SU-DHL-6 (cell line): ENCODE measurements at regions not wholly inside any gene's neighbourhood (a gene's known extent, or its start where the extent isn't known, plus 50 kb on each side); places are given as distances from the start of the nearest gene placed in this dataset.

Experiments
- H2AFZ ChIP-seq: fragments of 200-600 bp; sonication (generic); 2 replicates; pipeline ENCODE4 v1.6.1; 2014; ENCODE audit warnings: low read depth, mild to moderate bottlenecking, moderate library complexity, mixed read lengths, antibody characterized with exemption, low read length; ENCODE audit not compliant: severe bottlenecking
- H3F3A ChIP-seq: fragments of 200-600 bp; shearing (Covaris generic); 2 replicates; pipeline ENCODE4 v1.6.0; 2016; ENCODE audit warnings: antibody characterized with exemption, mild to moderate bottlenecking; ENCODE audit not compliant: insufficient read depth
- H3K27ac ChIP-seq: fragments of 200-600 bp; sonication (generic); 2 replicates; pipeline ENCODE4 v1.5.1; 2016; ENCODE audit warnings: low read depth, mild to moderate bottlenecking, low read length, moderate library complexity, mixed read lengths
- H3K27me3 ChIP-seq: fragments of 200-600 bp; sonication (generic), shearing (Covaris generic); 2 replicates; pipeline ENCODE4 v1.6.0; 2014; ENCODE audit warnings: mild to moderate bottlenecking, low read length
- H3K36me3 ChIP-seq: fragments of 200-600 bp; sonication (generic); 2 replicates; pipeline ENCODE4 v1.6.1; 2014; ENCODE audit warnings: mild to moderate bottlenecking, low read length, mixed read lengths
- H3K4me2 ChIP-seq: fragments of 300-600, 200-600 bp; shearing (Covaris generic), sonication (generic); 2 replicates; pipeline ENCODE4 v1.6.0; 2014; ENCODE audit warnings: low read length, low read depth, mild to moderate bottlenecking; ENCODE audit not compliant: poor library complexity, severe bottlenecking
- H3K4me3 ChIP-seq: fragments of 200-600 bp; sonication (generic); 2 replicates; pipeline ENCODE4 v1.5.1; 2014; ENCODE audit warnings: antibody characterized with exemption, low read length, mild to moderate bottlenecking, mixed read lengths; ENCODE audit not compliant: insufficient read depth, poor library complexity, severe bottlenecking
- H3K79me2 ChIP-seq: fragments of 200-600 bp; sonication (generic); 2 replicates; pipeline ENCODE4 v1.6.1; 2014; ENCODE audit warnings: mild to moderate bottlenecking, low read length, moderate library complexity; ENCODE audit not compliant: insufficient read depth
- H3K9ac ChIP-seq: fragments of 200-600 bp; sonication (generic); 2 replicates; pipeline ENCODE4 v1.7.0; 2014; ENCODE audit warnings: mild to moderate bottlenecking, low read length
- H3K9me2 ChIP-seq: fragments of 200-600 bp; sonication (generic); replicated peaks from 2 replicates; pipeline ENCODE4 v1.6.1; 2014; ENCODE audit warnings: low read length; ENCODE audit not compliant: insufficient read depth
- H3K9me3 ChIP-seq: fragments of 200-600 bp; sonication (generic); 2 replicates; pipeline ENCODE4 v1.6.1; 2014; ENCODE audit warnings: low read length, mixed read lengths; ENCODE audit not compliant: insufficient read depth
- H4K20me1 ChIP-seq: fragments of 200-600 bp; sonication (generic); 2 replicates; pipeline ENCODE4 v1.6.1; 2014; ENCODE audit warnings: low read depth, mild to moderate bottlenecking, antibody characterized with exemption, low read length, moderate library complexity, mixed read lengths
- CTCF ChIP-seq: fragments of 200-600 bp; sonication (generic); IDR thresholded peaks from one replicate; pipeline ENCODE4 v1.5.1; 2017; ENCODE audit warnings: antibody characterized with exemption, mild to moderate bottlenecking, low read length, moderate library complexity; ENCODE audit not compliant: insufficient read depth, poor library complexity, severe bottlenecking
- EZH2phosphoT487 ChIP-seq: fragments of 200-600 bp; sonication (generic), shearing (Covaris generic); conservative IDR thresholded peaks from 2 replicates; pipeline ENCODE4 v1.6.1; 2018; ENCODE audit warnings: mild to moderate bottlenecking, antibody characterized with exemption, low read length, moderate library complexity, mixed read lengths

- H3K9me3 ChIP-seq, result no peaks in the 10 kb centered on the region
- no peaks in the 10 kb centered on the region for H3K36me3 ChIP-seq
- H3K27me3 ChIP-seq, result no peaks in the 10 kb centered on the region
- H2AFZ ChIP-seq, result no peak overlapping the region
- no peaks in the 10 kb centered on the region for H3K9me2 ChIP-seq
- no peaks in the 10 kb centered on the region for H4K20me1 ChIP-seq
- TF ChIP-seq EZH2phosphoT487 (no peak), CTCF (no peak)
- H3F3A ChIP-seq, result no peaks in the 10 kb centered on the region
- H3K4me2 ChIP-seq, result no peak overlapping the region
- no peak overlapping the region for H3K4me3 ChIP-seq
- H3K9ac ChIP-seq, result no peak overlapping the region
- no peak overlapping the region for H3K27ac ChIP-seq
- no peaks in the 10 kb centered on the region for H3K79me2 ChIP-seq
Observed at GRCh38 chr3:73743551-73743950, 118.8 kb upstream of the PDZRN3 start.

- no peak overlapping the region for H3K9ac ChIP-seq
- no peaks in the 10 kb centered on the region for H3K27me3 ChIP-seq
- TF ChIP-seq EZH2phosphoT487 (no peak), CTCF (no peak)
- H3K4me2 ChIP-seq, result no peak overlapping the region
- no peaks in the 10 kb centered on the region for H3K9me2 ChIP-seq
- H3K36me3 ChIP-seq, result no peaks in the 10 kb centered on the region
- no peaks in the 10 kb centered on the region for H4K20me1 ChIP-seq
- no peak overlapping the region for H3K4me3 ChIP-seq
- H3K79me2 ChIP-seq, result no peaks in the 10 kb centered on the region
- no peaks in the 10 kb centered on the region for H3F3A ChIP-seq
- no peak overlapping the region for H3K27ac ChIP-seq
- H3K9me3 ChIP-seq, result no peaks in the 10 kb centered on the region
- H2AFZ ChIP-seq, result no peak overlapping the region
Observed at GRCh38 chr3:73739791-73740453, 115.2 kb upstream of the PDZRN3 start.

GRCh38 chr3:73738711-73739110 is 114.0 kb upstream of the PDZRN3 start:
- Histone ChIP-seq H2AFZ (no peak overlapping the region), H3K9me3 (no peaks in the 10 kb centered on the region), H3K36me3 (no peaks in the 10 kb centered on the region), H3K27me3 (no peaks in the 10 kb centered on the region), H3K4me2 (no peak overlapping the region), H3F3A (no peaks in the 10 kb centered on the region), H3K9me2 (no peaks in the 10 kb centered on the region), H3K79me2 (no peaks in the 10 kb centered on the region), H3K27ac (no peak overlapping the region), H3K9ac (no peak overlapping the region), H4K20me1 (no peaks in the 10 kb centered on the region), H3K4me3 (no peak overlapping the region)
- TF ChIP-seq CTCF, result no peak
- TF ChIP-seq EZH2phosphoT487, result no peak
